ENCODE measurements at regions not wholly inside any gene's neighbourhood (a gene's known extent, or its start where the extent isn't known, plus 50 kb on each side); places are given as distances from the start of the nearest gene placed in this dataset.

GRCh38 chr2:60226943-60227342 is 326.5 kb downstream of the BCL11A start:
- ATAC-seq: no peak
- TF ChIP-seq RARB (CRISPR knock-in tag; IDR thresholded peaks at IDR 0.05): no peak

DNA sequence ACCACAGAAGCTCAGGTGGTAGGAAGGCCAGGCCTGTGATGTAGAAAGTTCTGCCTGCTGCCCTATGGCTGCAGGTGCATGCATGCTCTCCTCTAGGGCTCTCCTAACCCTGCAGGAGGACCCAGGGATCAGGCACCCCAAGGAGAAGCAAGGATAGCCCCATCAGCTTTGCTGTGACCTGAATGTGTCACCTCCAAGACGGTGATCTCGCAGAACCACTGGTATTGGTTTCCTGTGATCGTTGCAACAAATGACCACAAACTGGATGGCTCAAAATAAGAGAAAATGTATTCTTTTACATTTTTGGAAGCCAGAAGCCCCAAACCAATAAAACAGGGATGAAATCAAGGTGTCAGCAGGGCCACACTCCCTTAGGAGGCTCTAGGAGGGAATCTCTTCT is 327.3 kb downstream of the BCL11A start:
- TF ChIP-seq, protein P1, sequence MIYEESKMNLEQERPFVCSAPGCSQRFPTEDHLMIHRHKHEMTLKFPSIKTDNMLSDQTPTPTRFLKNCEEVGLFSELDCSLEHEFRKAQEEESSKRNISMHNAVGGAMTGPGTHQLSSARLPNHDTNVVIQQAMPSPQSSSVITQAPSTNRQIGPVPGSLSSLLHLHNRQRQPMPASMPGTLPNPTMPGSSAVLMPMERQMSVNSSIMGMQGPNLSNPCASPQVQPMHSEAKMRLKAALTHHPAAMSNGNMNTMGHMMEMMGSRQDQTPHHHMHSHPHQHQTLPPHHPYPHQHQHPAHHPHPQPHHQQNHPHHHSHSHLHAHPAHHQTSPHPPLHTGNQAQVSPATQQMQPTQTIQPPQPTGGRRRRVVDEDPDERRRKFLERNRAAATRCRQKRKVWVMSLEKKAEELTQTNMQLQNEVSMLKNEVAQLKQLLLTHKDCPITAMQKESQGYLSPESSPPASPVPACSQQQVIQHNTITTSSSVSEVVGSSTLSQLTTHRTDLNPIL (CRISPR knock-in tag; IDR thresholded peaks at IDR 0.05; ENCODE audit: low read depth): no peak
- no peak for TF ChIP-seq ZFP30 (CRISPR knock-in tag; IDR thresholded peaks at IDR 0.05)
- no peak for TF ChIP-seq TOX (CRISPR knock-in tag; IDR thresholded peaks at IDR 0.05; ENCODE audit: borderline replicate concordance)
- TF ChIP-seq ZNF565 (CRISPR knock-in tag; conservative IDR thresholded peaks at IDR 0.05; ENCODE audit: low read depth): no peak
- no peak for TF ChIP-seq POU6F1 (CRISPR knock-in tag; IDR thresholded peaks at IDR 0.05; ENCODE audit: borderline replicate concordance, low read depth)
- no peak for TF ChIP-seq BACH2 (CRISPR knock-in tag; IDR thresholded peaks at IDR 0.05; ENCODE audit: borderline replicate concordance)
- TF ChIP-seq, protein P2, sequence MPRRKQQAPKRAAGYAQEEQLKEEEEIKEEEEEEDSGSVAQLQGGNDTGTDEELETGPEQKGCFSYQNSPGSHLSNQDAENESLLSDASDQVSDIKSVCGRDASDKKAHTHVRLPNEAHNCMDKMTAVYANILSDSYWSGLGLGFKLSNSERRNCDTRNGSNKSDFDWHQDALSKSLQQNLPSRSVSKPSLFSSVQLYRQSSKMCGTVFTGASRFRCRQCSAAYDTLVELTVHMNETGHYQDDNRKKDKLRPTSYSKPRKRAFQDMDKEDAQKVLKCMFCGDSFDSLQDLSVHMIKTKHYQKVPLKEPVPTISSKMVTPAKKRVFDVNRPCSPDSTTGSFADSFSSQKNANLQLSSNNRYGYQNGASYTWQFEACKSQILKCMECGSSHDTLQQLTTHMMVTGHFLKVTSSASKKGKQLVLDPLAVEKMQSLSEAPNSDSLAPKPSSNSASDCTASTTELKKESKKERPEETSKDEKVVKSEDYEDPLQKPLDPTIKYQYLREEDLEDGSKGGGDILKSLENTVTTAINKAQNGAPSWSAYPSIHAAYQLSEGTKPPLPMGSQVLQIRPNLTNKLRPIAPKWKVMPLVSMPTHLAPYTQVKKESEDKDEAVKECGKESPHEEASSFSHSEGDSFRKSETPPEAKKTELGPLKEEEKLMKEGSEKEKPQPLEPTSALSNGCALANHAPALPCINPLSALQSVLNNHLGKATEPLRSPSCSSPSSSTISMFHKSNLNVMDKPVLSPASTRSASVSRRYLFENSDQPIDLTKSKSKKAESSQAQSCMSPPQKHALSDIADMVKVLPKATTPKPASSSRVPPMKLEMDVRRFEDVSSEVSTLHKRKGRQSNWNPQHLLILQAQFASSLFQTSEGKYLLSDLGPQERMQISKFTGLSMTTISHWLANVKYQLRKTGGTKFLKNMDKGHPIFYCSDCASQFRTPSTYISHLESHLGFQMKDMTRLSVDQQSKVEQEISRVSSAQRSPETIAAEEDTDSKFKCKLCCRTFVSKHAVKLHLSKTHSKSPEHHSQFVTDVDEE (CRISPR knock-in tag; IDR thresholded peaks at IDR 0.05): no peak
- TF ChIP-seq ZNF70 (CRISPR knock-in tag; IDR thresholded peaks at IDR 0.05): no peak
- no peak for TF ChIP-seq ZNF8 (CRISPR knock-in tag; IDR thresholded peaks at IDR 0.05)
- no peak for TF ChIP-seq PATZ1 (CRISPR knock-in tag; IDR thresholded peaks at IDR 0.05; ENCODE audit: borderline replicate concordance)
- TF ChIP-seq PPARA (CRISPR knock-in tag; IDR thresholded peaks at IDR 0.05; ENCODE audit: borderline replicate concordance): no peak
- no peak for TF ChIP-seq SNAI2 (CRISPR knock-in tag; IDR thresholded peaks at IDR 0.05)
- no peak for TF ChIP-seq ZFP3 (CRISPR knock-in tag; IDR thresholded peaks at IDR 0.05)
- TF ChIP-seq TCF4 (CRISPR knock-in tag; IDR thresholded peaks at IDR 0.05; ENCODE audit: borderline replicate concordance): no peak
- no peak for TF ChIP-seq ZC3H10 (CRISPR knock-in tag; IDR thresholded peaks at IDR 0.05)
- TF ChIP-seq ESRRG (CRISPR knock-in tag; IDR thresholded peaks at IDR 0.05): no peak
- no peak for TF ChIP-seq ISL1 (CRISPR knock-in tag; IDR thresholded peaks at IDR 0.05)
- no peak for ATAC-seq

DNA sequence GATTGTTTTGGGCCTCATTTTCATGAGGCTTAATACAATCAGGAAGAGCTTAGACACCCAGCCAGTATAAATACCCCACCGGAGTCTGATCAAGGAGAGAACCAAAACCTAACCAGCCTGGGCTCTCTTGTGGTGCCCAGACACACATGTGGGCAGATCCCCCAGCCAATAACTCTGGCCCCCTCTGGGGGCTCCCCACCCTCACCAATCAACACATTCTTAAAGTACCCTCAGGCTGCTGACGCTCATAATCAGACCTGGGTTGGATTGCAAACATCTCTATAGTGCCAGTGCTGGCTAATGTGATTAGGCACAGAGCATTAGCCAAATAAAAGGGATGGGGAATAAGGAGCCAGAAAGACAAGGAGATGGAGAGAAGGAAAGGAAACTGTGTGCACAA is 329.6 kb downstream of the BCL11A start:
- ATAC-seq: no peak
- TF ChIP-seq RARB (CRISPR knock-in tag; IDR thresholded peaks at IDR 0.05) (no peak), ARNTL (CRISPR knock-in tag; IDR thresholded peaks at IDR 0.05; ENCODE audit: borderline replicate concordance, low read depth) (no peak), TOX (CRISPR knock-in tag; IDR thresholded peaks at IDR 0.05; ENCODE audit: borderline replicate concordance) (no peak)

GRCh38 chr2:60221098-60221497 is 332.4 kb downstream of the BCL11A start:
- no peak for ATAC-seq
- TF ChIP-seq ISL1 (CRISPR knock-in tag; IDR thresholded peaks at IDR 0.05) (no peak), POU6F1 (CRISPR knock-in tag; IDR thresholded peaks at IDR 0.05; ENCODE audit: borderline replicate concordance, low read depth) (no peak), TOX (CRISPR knock-in tag; IDR thresholded peaks at IDR 0.05; ENCODE audit: borderline replicate concordance) (no peak)
- TF ChIP-seq, protein P1 (CRISPR knock-in tag; IDR thresholded peaks at IDR 0.05; ENCODE audit: low read depth): no peak
